Endothelial cell of hepatic sinusoid (primary cell): ENCODE measurements at regions not wholly inside any gene's neighbourhood (a gene's known extent, or its start where the extent isn't known, plus 50 kb on each side); places are given as distances from the start of the nearest gene placed in this dataset.

Source experiments
- in situ Hi-C: cut with HindIII; loops from 2 replicates; pipeline ENCODE4 v1.10.0; 2017; ENCODE audit warnings: low sequenced_read_pairs

- in situ Hi-C loops: no loop called here
Observed at GRCh38 chr19:28292822-28293500, 920.0 kb downstream of the UQCRFS1 start.

GRCh38 chr19:28291874-28292273 lies 921.1 kb downstream of the UQCRFS1 start:
- in situ Hi-C loops: no loop called here

DNA sequence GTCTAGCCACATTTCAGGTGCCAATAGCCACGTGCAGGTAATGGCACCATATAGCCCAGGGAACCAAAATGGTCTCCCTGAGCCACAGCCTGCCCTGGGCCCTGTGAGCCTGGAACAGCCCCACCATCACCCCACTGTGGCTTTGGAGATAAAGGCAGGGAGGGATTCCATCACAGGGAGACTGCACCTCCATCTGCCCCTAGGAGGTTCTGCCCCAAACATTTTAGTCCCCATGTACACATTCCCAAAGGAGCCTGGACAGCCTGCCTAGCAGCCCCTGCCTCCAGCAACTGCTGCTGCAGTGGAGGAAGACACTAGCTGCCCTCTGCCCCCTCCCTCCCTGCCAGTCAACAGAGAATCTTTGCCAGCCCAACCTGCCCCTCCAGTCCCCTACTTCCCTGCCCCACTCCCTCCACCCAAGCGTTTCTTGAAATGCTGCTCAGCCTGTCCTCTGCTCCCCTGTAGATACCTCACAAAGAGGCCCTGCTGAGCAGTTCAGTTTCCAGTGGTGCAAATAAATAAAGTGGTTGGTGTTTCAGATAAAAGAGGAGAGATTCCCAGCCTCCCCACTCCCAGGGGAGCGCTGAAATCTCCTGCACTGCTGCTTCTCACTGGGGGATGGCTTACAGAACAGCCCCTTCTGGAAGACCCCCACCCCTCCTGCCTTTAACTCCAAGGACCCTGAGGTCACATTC lies 921.8 kb downstream of the UQCRFS1 start:
- in situ Hi-C loops: no loop called here

- in situ Hi-C loops: no loop called here
Observed at GRCh38 chr19:28289295-28290063, 923.5 kb downstream of the UQCRFS1 start.

GRCh38 chr19:28288572-28289264 lies 924.2 kb downstream of the UQCRFS1 start:
- in situ Hi-C loops: no loop called here

GRCh38 chr19:28285917-28286316 lies 927.0 kb downstream of the UQCRFS1 start:
- in situ Hi-C loops: no loop called here

- in situ Hi-C loops: no loop called here
Observed at GRCh38 chr19:28285078-28285477, 927.9 kb downstream of the UQCRFS1 start.

GRCh38 chr19:28284389-28284788 lies 928.6 kb downstream of the UQCRFS1 start:
- in situ Hi-C loops: no loop called here

GRCh38 chr19:28283592-28283991 lies 929.4 kb downstream of the UQCRFS1 start:
- in situ Hi-C loops: no loop called here

- in situ Hi-C loops: no loop called here
Observed at GRCh38 chr19:28281676-28282075, 931.3 kb downstream of the UQCRFS1 start.

DNA sequence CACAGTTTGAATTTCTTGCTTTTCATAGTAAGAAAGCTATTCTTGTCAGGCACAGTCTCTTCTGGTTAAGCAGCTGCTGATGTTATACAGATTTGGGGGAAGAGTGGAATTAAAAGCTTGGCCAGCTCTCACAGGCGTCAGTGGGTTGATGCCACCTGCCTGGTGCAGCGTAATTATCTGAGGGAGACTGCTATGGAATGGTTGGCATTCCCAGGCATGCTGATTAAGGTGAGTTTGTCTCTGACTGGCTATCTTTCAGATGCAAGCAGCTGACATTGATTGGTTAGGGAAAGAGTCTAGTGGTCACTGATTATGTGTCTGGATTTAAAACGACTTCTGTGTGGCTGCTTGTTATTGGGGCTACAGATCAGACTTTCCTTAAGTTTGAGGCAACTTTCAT lies 948.4 kb downstream of the UQCRFS1 start:
- in situ Hi-C loops: no loop called here

- in situ Hi-C loops: no loop called here
Observed at GRCh38 chr19:28258829-28259228, 954.1 kb downstream of the UQCRFS1 start.

DNA sequence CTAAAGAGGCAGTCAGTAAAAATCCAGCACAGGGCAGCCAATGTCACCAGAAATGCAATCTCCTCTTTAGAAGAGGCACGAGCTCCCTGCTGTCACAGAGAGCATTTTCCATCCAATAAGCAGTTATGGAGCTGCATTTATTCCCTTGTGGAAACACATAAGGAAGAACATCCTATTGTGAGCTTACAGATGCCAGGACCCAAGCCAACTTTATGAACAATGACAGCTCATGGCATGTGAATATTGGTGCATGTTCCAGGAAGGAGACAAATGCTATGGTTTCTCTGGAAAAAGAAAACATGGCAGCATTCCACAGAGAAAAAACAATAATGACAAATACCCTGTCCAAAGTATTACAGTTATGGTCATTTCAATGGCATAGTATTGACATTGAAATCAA lies 955.6 kb downstream of the UQCRFS1 start:
- in situ Hi-C loops: no loop called here

DNA sequence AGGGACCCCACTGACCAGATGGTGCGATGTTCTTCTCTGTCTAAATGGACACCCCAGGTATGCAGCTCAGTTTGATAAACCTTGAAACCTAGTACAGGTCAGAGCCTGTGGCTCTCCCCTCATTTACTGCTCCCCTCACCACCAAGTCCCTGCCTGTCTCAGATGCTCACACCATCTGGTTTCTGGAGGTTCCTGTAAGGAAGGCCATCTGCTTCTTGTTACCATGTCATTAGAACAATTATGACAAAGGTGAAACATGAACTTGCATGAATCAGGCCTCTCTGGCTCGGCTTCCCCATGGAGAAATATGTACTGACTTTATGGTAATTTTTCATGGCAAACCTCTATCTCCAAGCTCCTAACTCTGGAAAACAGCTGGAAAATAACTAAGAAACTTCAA lies 965.7 kb downstream of the UQCRFS1 start:
- in situ Hi-C loops: no loop called here

GRCh38 chr19:28245937-28246336 lies 967.0 kb downstream of the UQCRFS1 start:
- in situ Hi-C loops: no loop called here

DNA sequence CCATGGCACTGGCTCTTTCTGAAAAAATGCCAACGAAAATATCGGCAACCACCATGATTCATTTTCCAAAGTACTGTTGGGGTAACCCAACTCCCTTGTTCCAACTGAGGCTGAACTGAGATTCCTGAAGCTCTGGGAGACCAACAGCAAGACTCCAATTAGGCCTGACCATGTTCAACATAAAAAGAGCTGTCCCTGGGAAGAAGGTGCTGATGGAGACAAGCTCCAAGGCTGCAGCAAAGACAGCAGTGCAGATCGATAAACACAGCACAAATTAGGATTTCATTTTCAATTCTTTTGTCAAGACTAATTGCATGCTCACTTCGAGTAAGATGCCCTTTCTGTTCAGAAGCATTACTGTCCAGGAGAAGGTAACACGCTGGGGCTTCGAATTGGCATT lies 968.0 kb downstream of the UQCRFS1 start:
- in situ Hi-C loops: no loop called here

- in situ Hi-C loops: no loop called here
Observed at GRCh38 chr19:28242317-28242927, 970.5 kb downstream of the UQCRFS1 start.

- in situ Hi-C loops: no loop called here
Observed at GRCh38 chr19:28239270-28239669, 973.7 kb downstream of the UQCRFS1 start.

DNA sequence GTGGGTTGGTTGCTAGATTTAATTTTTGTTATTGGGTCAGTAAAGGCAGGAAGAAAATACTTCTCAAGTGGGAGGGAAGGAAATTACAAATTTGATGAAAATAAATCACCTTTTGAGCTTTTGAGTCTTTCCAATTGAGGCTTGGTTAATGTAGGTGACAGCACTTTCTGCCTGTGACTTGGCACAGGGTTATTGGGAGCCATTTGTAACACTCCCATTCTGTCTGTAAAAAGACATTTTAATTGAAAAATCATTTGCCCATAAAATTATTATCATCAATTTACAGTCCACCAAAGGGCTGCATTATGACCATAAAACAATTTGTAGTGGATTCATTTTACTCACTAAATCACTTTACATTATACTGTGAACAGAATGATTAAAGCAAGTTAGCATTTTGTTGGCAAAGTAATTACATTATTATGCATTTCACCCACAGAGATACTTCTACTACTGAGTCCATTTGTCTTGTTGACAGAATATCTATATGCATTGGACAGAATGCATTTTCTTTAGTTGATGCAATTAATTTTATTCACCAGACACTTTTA lies 974.6 kb downstream of the UQCRFS1 start:
- in situ Hi-C loops: no loop called here

DNA sequence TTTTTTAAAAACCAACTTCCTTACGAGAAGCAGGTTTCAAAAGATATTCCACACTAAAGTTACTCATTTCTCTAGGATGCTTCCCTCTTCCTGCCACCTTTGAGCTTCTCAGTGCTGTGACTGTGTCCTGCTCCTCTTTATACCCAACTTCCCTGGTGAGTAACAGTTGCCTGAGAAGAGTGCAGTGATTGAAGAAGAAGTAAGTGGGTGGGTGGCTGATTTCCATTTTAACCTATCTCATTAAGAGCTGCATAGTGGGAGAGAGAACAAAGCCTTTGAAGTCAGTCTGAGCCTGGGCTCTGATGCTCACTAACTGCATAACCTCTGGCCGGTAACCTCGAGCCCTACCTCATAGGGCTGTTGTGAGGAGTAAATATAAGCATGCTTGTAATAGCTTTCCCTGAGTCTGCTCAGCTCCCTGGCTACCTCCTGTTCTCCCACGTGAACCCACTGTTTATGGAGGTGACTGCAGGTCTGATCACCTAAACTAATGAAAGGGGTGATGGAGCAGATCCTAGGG lies 977.3 kb downstream of the UQCRFS1 start:
- in situ Hi-C loops: no loop called here
